SU-DHL-6 (cell line): ENCODE measurements at regions not wholly inside any gene's neighbourhood (a gene's known extent, or its start where the extent isn't known, plus 50 kb on each side); places are given as distances from the start of the nearest gene placed in this dataset.

Experiments used
- H2AFZ ChIP-seq: fragments of 200-600 bp; sonication (generic); 2 replicates; pipeline ENCODE4 v1.6.1; 2014; ENCODE audit warnings: low read depth, mild to moderate bottlenecking, moderate library complexity, mixed read lengths, antibody characterized with exemption, low read length; ENCODE audit not compliant: severe bottlenecking
- H3F3A ChIP-seq: fragments of 200-600 bp; shearing (Covaris generic); 2 replicates; pipeline ENCODE4 v1.6.0; 2016; ENCODE audit warnings: antibody characterized with exemption, mild to moderate bottlenecking; ENCODE audit not compliant: insufficient read depth
- H3K27ac ChIP-seq: fragments of 200-600 bp; sonication (generic); 2 replicates; pipeline ENCODE4 v1.5.1; 2016; ENCODE audit warnings: low read depth, mild to moderate bottlenecking, low read length, moderate library complexity, mixed read lengths
- H3K27me3 ChIP-seq: fragments of 200-600 bp; sonication (generic), shearing (Covaris generic); 2 replicates; pipeline ENCODE4 v1.6.0; 2014; ENCODE audit warnings: mild to moderate bottlenecking, low read length
- H3K36me3 ChIP-seq: fragments of 200-600 bp; sonication (generic); 2 replicates; pipeline ENCODE4 v1.6.1; 2014; ENCODE audit warnings: mild to moderate bottlenecking, low read length, mixed read lengths
- H3K4me2 ChIP-seq: fragments of 300-600, 200-600 bp; shearing (Covaris generic), sonication (generic); 2 replicates; pipeline ENCODE4 v1.6.0; 2014; ENCODE audit warnings: low read length, low read depth, mild to moderate bottlenecking; ENCODE audit not compliant: poor library complexity, severe bottlenecking
- H3K4me3 ChIP-seq: fragments of 200-600 bp; sonication (generic); 2 replicates; pipeline ENCODE4 v1.5.1; 2014; ENCODE audit warnings: antibody characterized with exemption, low read length, mild to moderate bottlenecking, mixed read lengths; ENCODE audit not compliant: insufficient read depth, poor library complexity, severe bottlenecking
- H3K79me2 ChIP-seq: fragments of 200-600 bp; sonication (generic); 2 replicates; pipeline ENCODE4 v1.6.1; 2014; ENCODE audit warnings: mild to moderate bottlenecking, low read length, moderate library complexity; ENCODE audit not compliant: insufficient read depth
- H3K9ac ChIP-seq: fragments of 200-600 bp; sonication (generic); 2 replicates; pipeline ENCODE4 v1.7.0; 2014; ENCODE audit warnings: mild to moderate bottlenecking, low read length
- H3K9me2 ChIP-seq: fragments of 200-600 bp; sonication (generic); replicated peaks from 2 replicates; pipeline ENCODE4 v1.6.1; 2014; ENCODE audit warnings: low read length; ENCODE audit not compliant: insufficient read depth
- H3K9me3 ChIP-seq: fragments of 200-600 bp; sonication (generic); 2 replicates; pipeline ENCODE4 v1.6.1; 2014; ENCODE audit warnings: low read length, mixed read lengths; ENCODE audit not compliant: insufficient read depth
- H4K20me1 ChIP-seq: fragments of 200-600 bp; sonication (generic); 2 replicates; pipeline ENCODE4 v1.6.1; 2014; ENCODE audit warnings: low read depth, mild to moderate bottlenecking, antibody characterized with exemption, low read length, moderate library complexity, mixed read lengths
- CTCF ChIP-seq: fragments of 200-600 bp; sonication (generic); IDR thresholded peaks from one replicate; pipeline ENCODE4 v1.5.1; 2017; ENCODE audit warnings: antibody characterized with exemption, mild to moderate bottlenecking, low read length, moderate library complexity; ENCODE audit not compliant: insufficient read depth, poor library complexity, severe bottlenecking
- EZH2phosphoT487 ChIP-seq: fragments of 200-600 bp; sonication (generic), shearing (Covaris generic); conservative IDR thresholded peaks from 2 replicates; pipeline ENCODE4 v1.6.1; 2018; ENCODE audit warnings: mild to moderate bottlenecking, antibody characterized with exemption, low read length, moderate library complexity, mixed read lengths

- Histone ChIP-seq H3K9me3 (no peaks in the 10 kb centered on the region), H3K27ac (no peak overlapping the region), H3K9ac (no peak overlapping the region), H3F3A (no peaks in the 10 kb centered on the region), H3K4me3 (no peak overlapping the region), H3K9me2 (no peaks in the 10 kb centered on the region), H3K79me2 (no peaks in the 10 kb centered on the region), H2AFZ (no peak overlapping the region), H3K4me2 (no peak overlapping the region), H4K20me1 (no peaks in the 10 kb centered on the region), H3K36me3 (no peaks in the 10 kb centered on the region), H3K27me3 (no peaks in the 10 kb centered on the region)
- TF ChIP-seq CTCF (no peak), EZH2phosphoT487 (no peak)
Measured at GRCh38 chr9:126221480-126221879, 105.1 kb upstream of the MVB12B start.

GRCh38 chr9:126222363-126222834 lies 104.2 kb upstream of the MVB12B start:
- no peaks in the 10 kb centered on the region for H3F3A ChIP-seq
- H3K9me2 ChIP-seq: no peaks in the 10 kb centered on the region
- H3K9me3 ChIP-seq: no peaks in the 10 kb centered on the region
- H2AFZ ChIP-seq: no peak overlapping the region
- TF ChIP-seq CTCF (no peak), EZH2phosphoT487 (no peak)
- no peaks in the 10 kb centered on the region for H3K36me3 ChIP-seq
- no peak overlapping the region for H3K27ac ChIP-seq
- H3K9ac ChIP-seq: no peak overlapping the region
- no peaks in the 10 kb centered on the region for H4K20me1 ChIP-seq
- no peak overlapping the region for H3K4me2 ChIP-seq
- no peaks in the 10 kb centered on the region for H3K79me2 ChIP-seq
- H3K4me3 ChIP-seq: no peak overlapping the region
- no peaks in the 10 kb centered on the region for H3K27me3 ChIP-seq

GRCh38 chr9:126222835-126223431 lies 103.7 kb upstream of the MVB12B start:
- no peaks in the 10 kb centered on the region for H4K20me1 ChIP-seq
- no peak for TF ChIP-seq EZH2phosphoT487
- H3K27me3 ChIP-seq: no peaks in the 10 kb centered on the region
- H2AFZ ChIP-seq: no peak overlapping the region
- no peaks in the 10 kb centered on the region for H3K9me2 ChIP-seq
- H3K9me3 ChIP-seq: no peaks in the 10 kb centered on the region
- H3F3A ChIP-seq: no peaks in the 10 kb centered on the region
- no peak overlapping the region for H3K4me2 ChIP-seq
- no peak overlapping the region for H3K4me3 ChIP-seq
- H3K27ac ChIP-seq: no peak overlapping the region
- no peaks in the 10 kb centered on the region for H3K36me3 ChIP-seq
- no peak overlapping the region for H3K9ac ChIP-seq
- H3K79me2 ChIP-seq: no peaks in the 10 kb centered on the region

GRCh38 chr9:126223798-126224531 lies 102.7 kb upstream of the MVB12B start:
- H3K36me3 ChIP-seq: no peaks in the 10 kb centered on the region
- H3K9me3 ChIP-seq: no peaks in the 10 kb centered on the region
- no peaks in the 10 kb centered on the region for H4K20me1 ChIP-seq
- no peak for TF ChIP-seq CTCF
- no peak overlapping the region for H3K4me2 ChIP-seq
- no peaks in the 10 kb centered on the region for H3K79me2 ChIP-seq
- H3K9ac ChIP-seq: no peak overlapping the region
- H3K27me3 ChIP-seq: no peaks in the 10 kb centered on the region
- no peaks in the 10 kb centered on the region for H3F3A ChIP-seq
- no peak overlapping the region for H2AFZ ChIP-seq
- no peak overlapping the region for H3K4me3 ChIP-seq
- H3K27ac ChIP-seq: no peak overlapping the region
- no peaks in the 10 kb centered on the region for H3K9me2 ChIP-seq
